Progenitor cell of endocrine pancreas (in vitro differentiated cells): ENCODE measurements at regions not wholly inside any gene's neighbourhood (a gene's known extent, or its start where the extent isn't known, plus 50 kb on each side); places are given as distances from the start of the nearest gene placed in this dataset.

Experiments used
- DNase-seq: peaks from one replicate; pipeline ENCODE4 v3.0.0; 2021; ENCODE audit warnings: low spot score; ENCODE audit not compliant: unreplicated experiment
- H3K27ac Mint-ChIP-seq: 2 replicates; pipeline ENCODE4 v1.8.0; 2021; ENCODE audit warnings: mild to moderate bottlenecking, moderate library complexity, mixed read lengths
- H3K27me3 Mint-ChIP-seq: 2 replicates; pipeline ENCODE4 v1.8.0; 2021; ENCODE audit warnings: mixed read lengths
- H3K36me3 Mint-ChIP-seq: 2 replicates; pipeline ENCODE4 v1.8.0; 2022; ENCODE audit warnings: mixed read lengths; ENCODE audit not compliant: insufficient read depth
- H3K4me1 Mint-ChIP-seq: 2 replicates; pipeline ENCODE4 v1.8.0; 2021; ENCODE audit warnings: low read depth, mixed read lengths
- H3K4me3 Mint-ChIP-seq: 2 replicates; pipeline ENCODE4 v1.8.0; 2021; ENCODE audit warnings: low read depth, mild to moderate bottlenecking, moderate library complexity, mixed read lengths
- H3K9me3 Mint-ChIP-seq: 2 replicates; pipeline ENCODE4 v1.8.0; 2021; ENCODE audit warnings: low read depth, mixed read lengths
- CTCF ChIP-seq: fragments of 200-600 bp; sonication (generic); IDR thresholded peaks from one replicate; pipeline ENCODE4 v1.5.0; 2021; ENCODE audit warnings: antibody characterized with exemption, mild to moderate bottlenecking; ENCODE audit not compliant: unreplicated experiment

- Mint-ChIP-seq H3K27ac (no peak overlapping the region), H3K36me3 (peaks cover 2% of the 10 kb centered on the region), H3K27me3 (no peaks in the 10 kb centered on the region), H3K9me3 (peaks cover 14% of the 10 kb centered on the region), H3K4me3 (no peak overlapping the region), H3K4me1 (no peaks in the 10 kb centered on the region)
- DNase-seq = no peak
- TF ChIP-seq CTCF = no peak
Observed at GRCh38 chr17:70922268-70922667, 752.9 kb downstream of the KCNJ2 start.

- no peaks in the 10 kb centered on the region for H3K36me3 Mint-ChIP-seq
- no peak for DNase-seq
- H3K4me1 Mint-ChIP-seq = no peaks in the 10 kb centered on the region
- no peak overlapping the region for H3K4me3 Mint-ChIP-seq
- H3K27me3 Mint-ChIP-seq = no peaks in the 10 kb centered on the region
- no peak overlapping the region for H3K27ac Mint-ChIP-seq
- no peaks in the 10 kb centered on the region for H3K9me3 Mint-ChIP-seq
- no peak for TF ChIP-seq CTCF
Observed at GRCh38 chr17:70924776-70925175, 755.4 kb downstream of the KCNJ2 start.

GRCh38 chr17:70929226-70929625 lies 759.9 kb downstream of the KCNJ2 start:
- Mint-ChIP-seq H3K27ac (no peak overlapping the region), H3K9me3 (no peaks in the 10 kb centered on the region), H3K27me3 (no peaks in the 10 kb centered on the region), H3K4me1 (no peaks in the 10 kb centered on the region), H3K36me3 (no peaks in the 10 kb centered on the region), H3K4me3 (no peak overlapping the region)
- DNase-seq = no peak
- TF ChIP-seq CTCF = no peak

- no peaks in the 10 kb centered on the region for H3K27me3 Mint-ChIP-seq
- DNase-seq = no peak
- H3K36me3 Mint-ChIP-seq = no peaks in the 10 kb centered on the region
- peaks cover 5% of the 10 kb centered on the region for H3K4me1 Mint-ChIP-seq
- H3K9me3 Mint-ChIP-seq = no peaks in the 10 kb centered on the region
- no peak for TF ChIP-seq CTCF
- H3K27ac Mint-ChIP-seq = no peak overlapping the region
- H3K4me3 Mint-ChIP-seq = no peak overlapping the region
Observed at GRCh38 chr17:70934231-70934630, 764.9 kb downstream of the KCNJ2 start.

GRCh38 chr17:70934835-70935234 lies 765.5 kb downstream of the KCNJ2 start:
- Mint-ChIP-seq H3K9me3 (no peaks in the 10 kb centered on the region), H3K36me3 (no peaks in the 10 kb centered on the region), H3K4me1 (peaks cover 5% of the 10 kb centered on the region), H3K27ac (no peak overlapping the region), H3K27me3 (no peaks in the 10 kb centered on the region), H3K4me3 (no peak overlapping the region)
- DNase-seq = no peak
- no peak for TF ChIP-seq CTCF
